A549 (cell line): ENCODE measurements at regions not wholly inside any gene's neighbourhood (a gene's known extent, or its start where the extent isn't known, plus 50 kb on each side); places are given as distances from the start of the nearest gene placed in this dataset.

Experiments used
- FOSL2 ChIP-seq, 2 experiments: fragments of 450-650 bp in 1 of 2; fragments of >200 bp in 1 of 2; sonication (Bioruptor Twin) in 1 of 2; formaldehyde crosslinking; IDR thresholded peaks; 2 replicates each; pipeline versions ENCODE4 v1.5.0 to v1.6.1; 2016 to 2020; ENCODE audit warnings: mild to moderate bottlenecking in 1 of 2, moderate library complexity in 1 of 2
- JUN ChIP-seq, 2 experiments: fragments of >200 bp; sonication (Bioruptor Twin); formaldehyde crosslinking; IDR thresholded peaks; 2 replicates in 1 of 2; 3 replicates in 1 of 2; pipeline ENCODE4 v1.6.1; 2016 to 2017
- POLR2A ChIP-seq: IDR thresholded peaks from 2 replicates; pipeline ENCODE4 v1.6.1; 2012; ENCODE audit warnings: mild to moderate bottlenecking, low read length
- TF ChIP-seq, protein P1 (sequence below): fragments of >200 bp; sonication (Bioruptor Twin); formaldehyde crosslinking; IDR thresholded peaks from 3 replicates; pipeline ENCODE4 v1.5.1; 2016
- TF ChIP-seq, protein P2 (sequence below): fragments of 450-650 bp; IDR thresholded peaks from 2 replicates; pipeline ENCODE4 v1.6.1; 2014; ENCODE audit warnings: antibody characterized with exemption
- TF ChIP-seq, protein P3 (sequence below): IDR thresholded peaks from 2 replicates; pipeline ENCODE4 v1.6.1; 2012

DNA sequence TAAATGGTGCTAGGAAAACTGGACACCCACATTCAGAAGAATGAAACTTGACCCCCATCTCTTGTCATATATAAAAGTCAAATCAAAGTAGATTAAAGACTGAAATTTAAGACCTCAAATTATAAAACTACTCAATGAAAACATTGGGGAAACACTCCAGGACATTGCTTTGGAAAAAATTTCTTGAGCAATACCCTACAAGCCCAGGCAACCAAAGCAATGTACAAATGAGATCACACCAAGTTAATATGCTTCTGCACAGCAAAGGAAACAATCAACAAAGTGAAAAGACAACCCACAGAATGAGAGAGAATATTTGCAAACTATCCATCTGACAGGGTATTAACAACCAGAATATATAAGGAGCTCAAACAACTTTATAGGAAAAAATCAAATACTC, 407.9 kb upstream of the BTBD3 start:
- TF ChIP-seq JUN (IDR thresholded peaks at IDR 0.05) (no peak), FOSL2 (IDR thresholded peaks at IDR 0.05) (no peak), FOSL2 (CRISPR knock-in tag; IDR thresholded peaks at IDR 0.05) (no peak), POLR2A (no peak)
- TF ChIP-seq, protein P1, sequence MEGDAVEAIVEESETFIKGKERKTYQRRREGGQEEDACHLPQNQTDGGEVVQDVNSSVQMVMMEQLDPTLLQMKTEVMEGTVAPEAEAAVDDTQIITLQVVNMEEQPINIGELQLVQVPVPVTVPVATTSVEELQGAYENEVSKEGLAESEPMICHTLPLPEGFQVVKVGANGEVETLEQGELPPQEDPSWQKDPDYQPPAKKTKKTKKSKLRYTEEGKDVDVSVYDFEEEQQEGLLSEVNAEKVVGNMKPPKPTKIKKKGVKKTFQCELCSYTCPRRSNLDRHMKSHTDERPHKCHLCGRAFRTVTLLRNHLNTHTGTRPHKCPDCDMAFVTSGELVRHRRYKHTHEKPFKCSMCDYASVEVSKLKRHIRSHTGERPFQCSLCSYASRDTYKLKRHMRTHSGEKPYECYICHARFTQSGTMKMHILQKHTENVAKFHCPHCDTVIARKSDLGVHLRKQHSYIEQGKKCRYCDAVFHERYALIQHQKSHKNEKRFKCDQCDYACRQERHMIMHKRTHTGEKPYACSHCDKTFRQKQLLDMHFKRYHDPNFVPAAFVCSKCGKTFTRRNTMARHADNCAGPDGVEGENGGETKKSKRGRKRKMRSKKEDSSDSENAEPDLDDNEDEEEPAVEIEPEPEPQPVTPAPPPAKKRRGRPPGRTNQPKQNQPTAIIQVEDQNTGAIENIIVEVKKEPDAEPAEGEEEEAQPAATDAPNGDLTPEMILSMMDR: no peak
- TF ChIP-seq, protein P2, sequence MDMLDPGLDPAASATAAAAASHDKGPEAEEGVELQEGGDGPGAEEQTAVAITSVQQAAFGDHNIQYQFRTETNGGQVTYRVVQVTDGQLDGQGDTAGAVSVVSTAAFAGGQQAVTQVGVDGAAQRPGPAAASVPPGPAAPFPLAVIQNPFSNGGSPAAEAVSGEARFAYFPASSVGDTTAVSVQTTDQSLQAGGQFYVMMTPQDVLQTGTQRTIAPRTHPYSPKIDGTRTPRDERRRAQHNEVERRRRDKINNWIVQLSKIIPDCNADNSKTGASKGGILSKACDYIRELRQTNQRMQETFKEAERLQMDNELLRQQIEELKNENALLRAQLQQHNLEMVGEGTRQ: no peak
- TF ChIP-seq, protein P3, sequence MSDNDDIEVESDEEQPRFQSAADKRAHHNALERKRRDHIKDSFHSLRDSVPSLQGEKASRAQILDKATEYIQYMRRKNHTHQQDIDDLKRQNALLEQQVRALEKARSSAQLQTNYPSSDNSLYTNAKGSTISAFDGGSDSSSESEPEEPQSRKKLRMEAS: no peak
